ENCODE measurements at regions not wholly inside any gene's neighbourhood (a gene's known extent, or its start where the extent isn't known, plus 50 kb on each side); places are given as distances from the start of the nearest gene placed in this dataset.

DNA sequence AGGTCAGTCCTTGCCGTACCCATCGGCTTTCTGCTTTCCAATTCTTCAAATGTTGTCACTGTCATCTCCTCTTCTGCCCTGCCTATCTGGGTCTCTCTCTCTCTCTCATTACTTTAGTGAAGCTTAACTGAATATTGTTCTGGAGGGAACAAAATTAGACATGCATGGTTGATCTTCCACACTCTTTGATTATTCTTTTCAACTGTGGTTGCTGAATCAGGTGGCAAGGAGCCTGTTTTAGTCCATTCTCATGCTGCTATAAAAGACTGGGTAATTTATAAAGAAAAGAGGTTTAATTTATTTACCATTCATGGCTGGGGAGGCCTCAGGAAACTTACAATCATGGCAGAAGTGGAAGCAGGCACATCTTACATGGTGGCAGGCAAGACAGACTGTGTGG lies 157.9 kb downstream of the ARL4C start:
- Histone ChIP-seq H3K9me3 (ENCODE audit: low read length) (peaks cover 21% of the 10 kb centered on the region), H3K4me2 (ENCODE audit: low read length) (no peak overlapping the region), H3K36me3 (ENCODE audit: insufficient read depth, low read length) (peaks cover 4% of the 10 kb centered on the region; the same call in 1 of the 2 replicates), H3K4me3 (ENCODE audit: low read depth, low read length, poor library complexity, severe bottlenecking) (no peak overlapping the region), H3K27ac (ENCODE audit: low read depth, low read length, poor library complexity, severe bottlenecking) (no peak overlapping the region), H3K79me2 (ENCODE audit: insufficient read depth, low read depth, low read length) (no peaks in the 10 kb centered on the region), H3K9me2 (ENCODE audit: insufficient read depth, low read length) (no peaks in the 10 kb centered on the region), H2AFZ (ENCODE audit: low read length) (no peak overlapping the region), H3K4me1 (ENCODE audit: insufficient read depth, low read length, poor library complexity, severe bottlenecking) (peaks cover 6% of the 10 kb centered on the region), H4K20me1 (ENCODE audit: insufficient read depth, low read length) (no peaks in the 10 kb centered on the region)
- no TSS peak for BruUV-seq (replicated peaks)
- ChIA-PET POLR2A (no interaction called here), CTCF (ENCODE audit: unreplicated experiment) (no interaction called here)
- TF ChIP-seq EZH2phosphoT487 (IDR thresholded peaks at IDR 0.05; ENCODE audit: borderline replicate concordance, low read depth, low read length), result no peak
- TF ChIP-seq, protein P1, sequence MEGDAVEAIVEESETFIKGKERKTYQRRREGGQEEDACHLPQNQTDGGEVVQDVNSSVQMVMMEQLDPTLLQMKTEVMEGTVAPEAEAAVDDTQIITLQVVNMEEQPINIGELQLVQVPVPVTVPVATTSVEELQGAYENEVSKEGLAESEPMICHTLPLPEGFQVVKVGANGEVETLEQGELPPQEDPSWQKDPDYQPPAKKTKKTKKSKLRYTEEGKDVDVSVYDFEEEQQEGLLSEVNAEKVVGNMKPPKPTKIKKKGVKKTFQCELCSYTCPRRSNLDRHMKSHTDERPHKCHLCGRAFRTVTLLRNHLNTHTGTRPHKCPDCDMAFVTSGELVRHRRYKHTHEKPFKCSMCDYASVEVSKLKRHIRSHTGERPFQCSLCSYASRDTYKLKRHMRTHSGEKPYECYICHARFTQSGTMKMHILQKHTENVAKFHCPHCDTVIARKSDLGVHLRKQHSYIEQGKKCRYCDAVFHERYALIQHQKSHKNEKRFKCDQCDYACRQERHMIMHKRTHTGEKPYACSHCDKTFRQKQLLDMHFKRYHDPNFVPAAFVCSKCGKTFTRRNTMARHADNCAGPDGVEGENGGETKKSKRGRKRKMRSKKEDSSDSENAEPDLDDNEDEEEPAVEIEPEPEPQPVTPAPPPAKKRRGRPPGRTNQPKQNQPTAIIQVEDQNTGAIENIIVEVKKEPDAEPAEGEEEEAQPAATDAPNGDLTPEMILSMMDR (conservative IDR thresholded peaks at IDR 0.05; ENCODE audit: low read length), result no peak
- intact Hi-C loops (cut with micrococcal nuclease; ENCODE audit: unreplicated experiment), result no loop called here
- no peak for DNase-seq (ENCODE audit: low spot score)

DNA sequence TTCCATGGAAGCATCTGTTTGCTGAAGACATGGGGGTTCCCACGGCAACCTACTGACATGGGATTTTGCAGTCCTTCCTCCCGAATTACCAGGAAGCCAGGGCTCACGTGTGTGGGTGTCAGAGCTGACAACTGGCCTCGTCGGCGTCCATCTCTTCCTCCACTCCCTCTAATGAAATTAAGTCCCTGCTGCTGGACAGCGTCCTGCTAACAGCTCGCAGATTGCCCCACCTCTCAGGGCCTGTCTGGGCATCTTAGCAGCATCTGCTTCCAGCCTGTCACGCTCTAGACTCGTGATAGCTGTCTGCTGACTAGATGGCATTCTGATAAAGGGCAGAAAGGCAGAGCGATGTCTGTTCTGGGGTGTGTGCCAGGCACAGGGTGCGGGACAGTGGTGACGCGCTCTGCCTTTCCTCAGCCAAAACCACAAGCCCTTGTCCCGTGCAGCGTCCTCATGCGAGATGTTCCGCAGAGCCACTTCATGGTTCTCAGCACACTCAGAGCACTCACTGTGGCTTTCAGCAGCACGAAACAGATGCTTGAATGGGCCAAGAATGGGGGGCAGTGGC lies 161.1 kb downstream of the ARL4C start:
- Histone ChIP-seq H3K4me3 (ENCODE audit: low read depth, low read length, poor library complexity, severe bottlenecking) (no peak overlapping the region), H3K9me3 (ENCODE audit: low read length) (peaks cover 20% of the 10 kb centered on the region), H3K4me2 (ENCODE audit: low read length) (no peak overlapping the region), H4K20me1 (ENCODE audit: insufficient read depth, low read length) (no peaks in the 10 kb centered on the region), H2AFZ (ENCODE audit: low read length) (no peak overlapping the region), H3K27ac (ENCODE audit: low read depth, low read length, poor library complexity, severe bottlenecking) (no peak overlapping the region), H3K9me2 (ENCODE audit: insufficient read depth, low read length) (no peaks in the 10 kb centered on the region), H3K36me3 (ENCODE audit: insufficient read depth, low read length) (peaks cover 4% of the 10 kb centered on the region; the same call in 1 of the 2 replicates), H3K79me2 (ENCODE audit: insufficient read depth, low read depth, low read length) (no peaks in the 10 kb centered on the region), H3K4me1 (ENCODE audit: insufficient read depth, low read length, poor library complexity, severe bottlenecking) (peaks cover 6% of the 10 kb centered on the region)
- TF ChIP-seq, protein P1 (conservative IDR thresholded peaks at IDR 0.05; ENCODE audit: low read length), result no peak
- TF ChIP-seq EZH2phosphoT487 (IDR thresholded peaks at IDR 0.05; ENCODE audit: borderline replicate concordance, low read depth, low read length), result no peak
- CTCF ChIA-PET (ENCODE audit: unreplicated experiment), result no interaction called here
- intact Hi-C loops (cut with micrococcal nuclease; ENCODE audit: unreplicated experiment), result no loop called here
- no peak for DNase-seq (ENCODE audit: low spot score)
- BruUV-seq (replicated peaks), result no TSS peak
- POLR2A ChIA-PET, result interaction anchor here (1.0 to 1.7 kb wide), 2 partner anchors 8 to 16 kb away, joined by 4 read pairs; no protein-coding TSS in a partner anchor

DNA sequence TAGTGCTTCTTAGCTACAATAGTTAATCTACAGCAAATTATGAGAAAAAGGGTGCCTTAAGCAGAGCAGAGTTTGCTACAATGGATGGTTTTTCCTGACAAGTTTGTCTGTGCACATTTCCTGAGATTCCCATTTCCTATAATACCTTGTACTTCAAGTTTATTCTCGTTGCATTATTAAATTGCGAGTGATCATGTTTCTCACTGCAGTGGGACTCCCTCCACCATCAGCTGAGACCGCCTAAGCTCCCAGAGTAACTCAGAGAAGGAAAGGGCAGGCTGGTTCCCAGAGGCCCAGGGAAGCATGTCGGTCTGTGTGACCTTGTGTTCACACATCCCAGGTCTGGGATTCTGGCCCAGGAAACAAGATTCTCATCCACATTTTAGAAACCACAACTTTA lies 162.1 kb downstream of the ARL4C start:
- POLR2A ChIA-PET, result interaction anchor here (0.6 to 1.7 kb wide), 4 partner anchors 9 to 20 kb away, joined by 3 to 7 read pairs (median 4); no protein-coding TSS in a partner anchor
- Histone ChIP-seq H3K4me2 (ENCODE audit: low read length) (no peak overlapping the region), H3K9me2 (ENCODE audit: insufficient read depth, low read length) (no peaks in the 10 kb centered on the region), H3K4me1 (ENCODE audit: insufficient read depth, low read length, poor library complexity, severe bottlenecking) (peaks cover 6% of the 10 kb centered on the region), H3K9me3 (ENCODE audit: low read length) (peaks cover 11% of the 10 kb centered on the region), H4K20me1 (ENCODE audit: insufficient read depth, low read length) (no peaks in the 10 kb centered on the region), H3K27ac (ENCODE audit: low read depth, low read length, poor library complexity, severe bottlenecking) (no peak overlapping the region), H2AFZ (ENCODE audit: low read length) (no peak overlapping the region), H3K36me3 (ENCODE audit: insufficient read depth, low read length) (peaks cover 4% of the 10 kb centered on the region; the same call in 1 of the 2 replicates), H3K4me3 (ENCODE audit: low read depth, low read length, poor library complexity, severe bottlenecking) (no peak overlapping the region), H3K79me2 (ENCODE audit: insufficient read depth, low read depth, low read length) (no peaks in the 10 kb centered on the region)
- BruUV-seq (replicated peaks), result no TSS peak
- intact Hi-C loops (cut with micrococcal nuclease; ENCODE audit: unreplicated experiment), result no loop called here
- no peak for TF ChIP-seq EZH2phosphoT487 (IDR thresholded peaks at IDR 0.05; ENCODE audit: borderline replicate concordance, low read depth, low read length)
- TF ChIP-seq, protein P1 (conservative IDR thresholded peaks at IDR 0.05; ENCODE audit: low read length), result no peak
- DNase-seq (ENCODE audit: low spot score), result no peak
- CTCF ChIA-PET (ENCODE audit: unreplicated experiment), result no interaction called here
